Mesenchymal stem cell (in vitro differentiated cells and primary cell): ENCODE measurements at regions not wholly inside any gene's neighbourhood (a gene's known extent, or its start where the extent isn't known, plus 50 kb on each side); places are given as distances from the start of the nearest gene placed in this dataset.

Source experiments
- DNase-seq: peaks from one replicate; pipeline ENCODE4 v3.0.0-alpha.2; 2013
- H2AFZ ChIP-seq: one replicate; pipeline ENCODE4 v1.6.1; 2013; ENCODE audit warnings: low read depth, mild to moderate bottlenecking, control low read depth, inconsistent platforms, low read length, moderate library complexity
- H2AK5ac ChIP-seq: 2 replicates; pipeline ENCODE4 v1.6.1; 2013; ENCODE audit warnings: low read length, moderate library complexity, mild to moderate bottlenecking, inconsistent platforms; ENCODE audit not compliant: severe bottlenecking
- H2BK120ac ChIP-seq: one replicate; pipeline ENCODE4 v1.6.1; 2013; ENCODE audit warnings: low read depth, mild to moderate bottlenecking, inconsistent platforms, low read length, moderate library complexity
- H2BK12ac ChIP-seq, 2 experiments: one replicate each; pipeline ENCODE4 v1.6.1; 2013; ENCODE audit warnings: inconsistent platforms in 2 of 2, low read length in 2 of 2, mild to moderate bottlenecking in 2 of 2, moderate library complexity in 2 of 2, control low read depth in 1 of 2
- H2BK15ac ChIP-seq: one replicate; pipeline ENCODE4 v1.6.1; 2013; ENCODE audit warnings: mild to moderate bottlenecking, low read depth, inconsistent platforms; ENCODE audit not compliant: poor library complexity, severe bottlenecking
- H2BK5ac ChIP-seq: 2 replicates; pipeline ENCODE4 v1.6.1; 2013; ENCODE audit warnings: low read depth, mild to moderate bottlenecking, low read length, control low read depth, inconsistent platforms; ENCODE audit not compliant: poor library complexity, severe bottlenecking
- H3K14ac ChIP-seq, 2 experiments: one replicate each; pipeline ENCODE4 v1.6.1; 2013; ENCODE audit warnings: inconsistent platforms in 2 of 2, low read length in 2 of 2, control low read depth in 1 of 2, mild to moderate bottlenecking in 1 of 2, moderate library complexity in 1 of 2
- H3K18ac ChIP-seq, 2 experiments: one replicate each; pipeline ENCODE4 v1.6.1; 2013; ENCODE audit warnings: inconsistent platforms in 2 of 2, low read length in 2 of 2, control low read depth in 1 of 2, low read depth in 1 of 2, mild to moderate bottlenecking in 1 of 2
- H3K23ac ChIP-seq, 2 experiments: one replicate each; pipeline ENCODE4 v1.6.1; 2013; ENCODE audit warnings: inconsistent platforms in 2 of 2, low read length in 2 of 2, mild to moderate bottlenecking in 2 of 2, moderate library complexity in 2 of 2, control low read depth in 1 of 2
- H3K27ac ChIP-seq: 2 replicates; pipeline ENCODE4 v1.5.1; 2013; ENCODE audit warnings: mild to moderate bottlenecking, moderate library complexity, low read length, control low read depth, inconsistent platforms; ENCODE audit not compliant: poor library complexity, severe bottlenecking
- H3K27me3 ChIP-seq, 2 experiments: 2 replicates each; pipeline versions ENCODE4 v1.6.1 to v1.7.0; 2013; ENCODE audit warnings: low read length in 2 of 2, mild to moderate bottlenecking in 2 of 2, moderate library complexity in 2 of 2, control low read depth in 1 of 2, inconsistent platforms in 1 of 2; ENCODE audit not compliant: control insufficient read depth in 1 of 2, insufficient read depth in 1 of 2
- H3K36me3 ChIP-seq, 2 experiments: 2 replicates each; pipeline versions ENCODE4 v1.6.1 to v1.7.0; 2013; ENCODE audit warnings: low read length in 2 of 2, control low read depth in 1 of 2, inconsistent platforms in 1 of 2, low read depth in 1 of 2, mild to moderate bottlenecking in 1 of 2; ENCODE audit not compliant: insufficient read depth in 2 of 2, control insufficient read depth in 1 of 2
- H3K4ac ChIP-seq, 2 experiments: one replicate each; pipeline ENCODE4 v1.6.1; 2013; ENCODE audit warnings: inconsistent platforms in 2 of 2, low read length in 2 of 2, mild to moderate bottlenecking in 2 of 2, moderate library complexity in 2 of 2, control low read depth in 1 of 2, low read depth in 1 of 2
- H3K4me1 ChIP-seq: 2 replicates; pipeline ENCODE4 v1.6.1; 2013; ENCODE audit warnings: low read depth, low read length, control low read depth; ENCODE audit not compliant: control insufficient read depth, insufficient read depth
- H3K4me2 ChIP-seq: 2 replicates; pipeline ENCODE4 v1.6.1; 2013; ENCODE audit warnings: low read length, mild to moderate bottlenecking, inconsistent platforms; ENCODE audit not compliant: poor library complexity, severe bottlenecking
- H3K4me3 ChIP-seq, 2 experiments: 2 replicates each; pipeline versions ENCODE4 v1.5.1 to v1.7.0; 2013; ENCODE audit warnings: low read length in 2 of 2, mild to moderate bottlenecking in 2 of 2, control low read depth in 1 of 2, low read depth in 1 of 2; ENCODE audit not compliant: insufficient read depth in 1 of 2
- H3K79me1 ChIP-seq: replicated peaks from 2 replicates; pipeline ENCODE4 v1.6.1; 2013; ENCODE audit warnings: mild to moderate bottlenecking, control low read depth, low read length, inconsistent platforms; ENCODE audit not compliant: poor library complexity, severe bottlenecking
- H3K9ac ChIP-seq: 2 replicates; pipeline ENCODE4 v1.7.0; 2013; ENCODE audit warnings: mild to moderate bottlenecking, low read length, moderate library complexity
- H3K9me3 ChIP-seq: 2 replicates; pipeline ENCODE4 v1.7.0; 2013; ENCODE audit warnings: mild to moderate bottlenecking, low read length; ENCODE audit not compliant: control insufficient read depth
- H4K8ac ChIP-seq: one replicate; pipeline ENCODE4 v1.6.1; 2013; ENCODE audit warnings: inconsistent platforms, mild to moderate bottlenecking, low read length, moderate library complexity
- H4K91ac ChIP-seq: one replicate; pipeline ENCODE4 v1.6.1; 2013; ENCODE audit warnings: mild to moderate bottlenecking, low read length, inconsistent platforms
- WGBS: methylation state at CpG from one replicate; pipeline ENCODE4 v1.1.7; 2013; ENCODE audit warnings: mixed read lengths; 5-methylcytosine and 5-hydroxymethylcytosine counted together

DNA sequence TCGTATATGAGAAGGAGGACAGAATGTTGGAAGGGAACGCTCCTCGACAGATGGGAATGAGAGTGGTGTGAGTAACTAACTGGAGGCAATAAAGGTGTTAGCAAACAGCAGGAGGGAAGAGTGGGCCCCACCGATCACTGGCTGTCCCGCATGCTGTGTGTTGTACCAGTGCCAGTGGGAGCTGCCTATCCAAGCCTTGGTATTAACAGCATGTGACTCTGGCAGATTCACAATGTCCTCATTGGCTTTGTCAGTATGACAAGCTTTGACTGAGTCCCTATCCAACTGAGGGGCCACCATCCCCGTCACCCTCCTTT, 188.3 kb downstream of the NRIP1 start:
- Histone ChIP-seq H2AK5ac (peak overlapping the region; percentile 81), H4K8ac (no peak overlapping the region), H2BK120ac (no peak overlapping the region), H3K9me3 (no peaks in the 10 kb centered on the region), H2BK15ac (no peak overlapping the region), H3K36me3 (no peaks in the 10 kb centered on the region), H3K14ac (peak overlapping the region in 1 of 2 experiments; percentile 57), H4K91ac (no peak overlapping the region), H3K4me3 (no peak overlapping the region), H2BK12ac (peak overlapping the region in 1 of 2 experiments; percentile 19), H3K79me1 (peaks cover 2% of the 10 kb centered on the region), H2AFZ (no peak overlapping the region), H3K4ac (peak overlapping the region in 1 of 2 experiments; percentile 26), H3K9ac (no peak overlapping the region), H3K27ac (peak overlapping the region; percentile 25), H3K4me1 (peaks cover 12% of the 10 kb centered on the region), H3K27me3 (no peaks in the 10 kb centered on the region), H3K23ac (no peak overlapping the region), H2BK5ac (no peak overlapping the region), H3K4me2 (no peak overlapping the region), H3K18ac (peak overlapping the region in 1 of 2 experiments; percentile 14)
- DNase-seq: no peak
- WGBS: 90% methylated on average over 6 of the region's 6 CpGs

DNA sequence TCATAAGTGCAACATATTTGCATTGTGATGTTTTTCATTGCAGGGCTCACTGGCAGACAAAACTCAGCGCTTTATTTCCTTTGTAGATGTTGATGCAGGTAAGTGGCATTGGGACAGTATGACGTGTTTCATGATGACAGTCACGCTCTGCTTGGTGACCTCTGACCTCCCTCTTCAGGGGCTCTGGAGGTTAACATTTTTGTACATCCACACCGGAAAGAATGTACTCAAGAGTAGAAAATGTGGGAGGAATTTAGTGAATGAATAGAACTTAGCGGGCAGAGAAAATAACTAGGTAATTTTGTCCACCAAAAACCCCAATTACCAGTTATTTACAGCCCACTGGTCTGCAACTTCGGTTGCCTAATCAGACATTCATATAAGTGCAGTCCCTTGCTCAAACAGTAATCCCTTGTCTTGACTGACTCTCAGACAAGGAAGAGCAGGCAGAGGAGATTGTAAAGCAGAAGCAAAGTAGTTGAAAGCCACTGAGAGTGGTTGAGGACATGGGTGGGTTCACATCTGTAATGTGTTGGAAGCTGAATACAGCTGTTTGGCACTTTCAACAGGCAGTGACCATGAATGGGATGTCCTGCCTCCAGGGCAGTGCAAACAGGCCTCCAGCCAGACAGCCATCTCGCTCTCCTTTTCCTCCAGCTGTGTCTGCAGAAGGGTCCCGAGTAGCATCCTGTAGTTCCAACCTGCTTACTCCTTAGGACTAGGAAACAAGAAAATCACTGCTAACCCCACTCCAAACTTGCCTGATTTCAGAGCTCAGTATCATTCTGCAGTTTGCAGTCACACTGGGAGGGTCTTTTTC, 188.9 kb downstream of the NRIP1 start:
- no peak overlapping the region for H3K4ac ChIP-seq
- no peak overlapping the region for H3K4me3 ChIP-seq
- no peak overlapping the region for H3K23ac ChIP-seq
- no peaks in the 10 kb centered on the region for H3K36me3 ChIP-seq
- H3K18ac ChIP-seq: peak overlapping the region in 1 of 2 experiments; percentile 14
- no peak overlapping the region for H3K4me2 ChIP-seq
- H3K27me3 ChIP-seq: no peaks in the 10 kb centered on the region
- peak overlapping the region; percentile 81 for H2AK5ac ChIP-seq
- no peak overlapping the region for H3K9ac ChIP-seq
- H3K4me1 ChIP-seq: peaks cover 12% of the 10 kb centered on the region
- no peaks in the 10 kb centered on the region for H3K9me3 ChIP-seq
- no peak overlapping the region for H2BK120ac ChIP-seq
- no peak overlapping the region for H2BK12ac ChIP-seq
- no peak overlapping the region for H2BK15ac ChIP-seq
- H3K27ac ChIP-seq: peak overlapping the region; percentile 25
- DNase-seq: no peak
- H3K79me1 ChIP-seq: peaks cover 2% of the 10 kb centered on the region
- peak overlapping the region; percentile 36 for H4K8ac ChIP-seq
- H2AFZ ChIP-seq: no peak overlapping the region
- no peak overlapping the region for H4K91ac ChIP-seq
- no peak overlapping the region for H3K14ac ChIP-seq
- no peak overlapping the region for H2BK5ac ChIP-seq
- 56% methylated on average over 6 of the region's 8 CpGs for WGBS

DNA sequence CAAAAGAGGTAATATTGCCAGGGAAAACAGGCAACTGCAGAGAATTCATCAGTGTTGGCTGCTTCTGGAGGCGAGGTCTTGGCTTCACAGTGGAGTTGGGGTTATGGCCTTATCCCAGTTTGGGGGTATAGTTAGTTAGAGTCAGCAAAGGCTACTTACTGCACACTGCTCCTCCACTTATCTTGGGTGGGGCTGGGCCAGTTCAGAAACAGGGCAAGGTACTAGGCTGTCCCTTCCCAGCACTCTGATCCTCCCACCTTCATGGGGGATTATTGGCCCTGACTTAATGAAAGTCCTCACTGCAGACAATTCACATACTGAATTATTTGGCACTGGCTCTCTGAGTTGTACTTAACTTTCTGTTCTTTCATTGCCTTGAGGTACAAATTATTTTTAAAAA, 189.6 kb downstream of the NRIP1 start:
- Histone ChIP-seq H3K4me1 (peaks cover 12% of the 10 kb centered on the region), H2AFZ (no peak overlapping the region), H3K9ac (no peak overlapping the region), H3K23ac (no peak overlapping the region), H4K91ac (no peak overlapping the region), H3K36me3 (no peaks in the 10 kb centered on the region), H3K4me2 (no peak overlapping the region), H3K18ac (no peak overlapping the region), H3K14ac (no peak overlapping the region), H2BK5ac (no peak overlapping the region), H3K9me3 (no peaks in the 10 kb centered on the region), H3K79me1 (peaks cover 2% of the 10 kb centered on the region), H2BK15ac (no peak overlapping the region), H3K4ac (no peak overlapping the region), H3K27ac (peak overlapping the region; percentile 27), H2BK12ac (no peak overlapping the region), H3K4me3 (no peak overlapping the region), H2AK5ac (peak overlapping the region; percentile 90), H4K8ac (no peak overlapping the region), H2BK120ac (no peak overlapping the region), H3K27me3 (no peaks in the 10 kb centered on the region)
- no peak for DNase-seq
- WGBS: 93% methylated on average over 1 of the region's 1 CpG

- Histone ChIP-seq H3K27me3 (no peaks in the 10 kb centered on the region), H2AFZ (no peak overlapping the region), H3K14ac (no peak overlapping the region), H4K91ac (no peak overlapping the region), H3K36me3 (no peaks in the 10 kb centered on the region), H2AK5ac (no peak overlapping the region), H3K18ac (no peak overlapping the region), H4K8ac (no peak overlapping the region), H2BK12ac (no peak overlapping the region), H3K23ac (no peak overlapping the region), H3K79me1 (peaks cover 2% of the 10 kb centered on the region), H3K4me3 (no peak overlapping the region), H2BK120ac (no peak overlapping the region), H2BK5ac (no peak overlapping the region), H2BK15ac (no peak overlapping the region), H3K27ac (no peak overlapping the region), H3K9ac (no peak overlapping the region), H3K4me1 (peaks cover 12% of the 10 kb centered on the region), H3K4ac (no peak overlapping the region), H3K9me3 (no peaks in the 10 kb centered on the region), H3K4me2 (no peak overlapping the region)
- DNase-seq: no peak
Measured at GRCh38 chr21:14874379-14874778, 190.4 kb downstream of the NRIP1 start.
